ENCODE measurements at regions not wholly inside any gene's neighbourhood (a gene's known extent, or its start where the extent isn't known, plus 50 kb on each side); places are given as distances from the start of the nearest gene placed in this dataset.

DNA sequence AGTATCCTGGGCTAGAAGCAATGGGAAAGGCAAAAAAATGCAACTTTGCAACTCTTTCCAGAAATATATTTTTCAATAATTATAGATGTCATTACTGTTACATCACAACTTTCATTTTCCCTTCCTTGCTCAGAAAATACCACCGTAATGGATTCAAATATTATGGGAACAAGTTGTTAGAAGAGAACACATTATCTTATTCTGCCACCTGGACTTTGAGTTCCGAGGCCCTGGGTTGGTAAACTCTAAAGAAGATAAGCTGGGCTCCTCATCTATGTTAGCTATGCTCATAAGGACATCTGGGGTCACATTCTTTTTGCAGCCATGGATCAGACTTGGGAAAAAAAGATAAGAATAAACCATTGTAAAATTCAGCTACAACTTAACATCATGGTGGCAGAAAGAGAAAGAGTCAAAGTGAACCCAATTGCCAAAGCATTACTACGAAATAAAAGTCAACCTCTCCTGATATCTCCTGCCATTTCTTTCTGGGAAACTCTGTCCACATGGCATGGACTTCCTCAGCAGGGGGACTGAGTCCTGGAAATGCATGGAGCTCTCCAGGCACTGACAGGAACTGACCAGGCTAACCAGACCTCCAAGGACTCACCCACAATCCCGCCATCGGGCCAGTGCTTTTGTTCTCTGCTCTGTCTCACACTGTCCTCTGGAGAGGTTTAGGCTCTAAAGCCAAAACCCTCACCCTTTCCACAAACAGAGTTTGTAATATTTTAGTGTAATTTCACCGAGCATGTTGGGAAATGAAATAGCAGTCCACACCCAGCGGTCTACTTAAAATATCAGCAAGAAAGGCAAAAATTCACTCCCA is 499.1 kb upstream of the RUNX1 start:
- TF ChIP-seq POLR2A (IDR thresholded peaks at IDR 0.05; ENCODE audit: low read length) (no peak), GATA1 (IDR thresholded peaks at IDR 0.05; ENCODE audit: low read depth, low read length) (no peak)

All from erythroblast (primary cell).